HL-60 (cell line): ENCODE measurements at regions not wholly inside any gene's neighbourhood (a gene's known extent, or its start where the extent isn't known, plus 50 kb on each side); places are given as distances from the start of the nearest gene placed in this dataset.

ENCODE experiments used
- DNase-seq, 2 experiments: peaks; one replicate each; pipeline ENCODE4 v3.0.0-alpha.2; 2010 to 2020; ENCODE audit warnings: low read depth in 1 of 2, low spot score in 1 of 2
- H3K27ac ChIP-seq: fragments of 250-450 bp; sonication (Bioruptor Pico); replicated peaks from 2 replicates; pipeline ENCODE4 v1.5.1; 2020; ENCODE audit warnings: mild to moderate bottlenecking, moderate library complexity
- H3K27me3 ChIP-seq: fragments of 250-450 bp; sonication (Bioruptor Pico); 2 replicates; pipeline ENCODE4 v1.5.1; 2021; ENCODE audit warnings: mild to moderate bottlenecking, moderate library complexity; ENCODE audit not compliant: insufficient read depth, poor library complexity, severe bottlenecking
- H3K4me3 ChIP-seq: replicated peaks from 2 replicates; pipeline ENCODE4 v1.5.1; 2011; ENCODE audit warnings: mild to moderate bottlenecking, control low read depth, low read length; ENCODE audit not compliant: insufficient read depth
- CTCF ChIP-seq: IDR thresholded peaks from one replicate; pipeline ENCODE4 v1.5.1; 2011; ENCODE audit warnings: low read length, control low read depth, inconsistent platforms; ENCODE audit not compliant: insufficient read depth
- GABPA ChIP-seq: IDR thresholded peaks from 2 replicates; pipeline ENCODE4 v1.6.1; 2012; ENCODE audit warnings: low read depth
- POLR2AphosphoS5 ChIP-seq: IDR thresholded peaks from 2 replicates; pipeline ENCODE4 v1.6.1; 2012; ENCODE audit warnings: low read depth
- REST ChIP-seq: IDR thresholded peaks from 2 replicates; pipeline ENCODE4 v1.6.1; 2012; ENCODE audit warnings: low read depth; ENCODE audit not compliant: insufficient replicate concordance
- SPI1 ChIP-seq: IDR thresholded peaks from 2 replicates; pipeline ENCODE4 v1.6.1; 2012; ENCODE audit warnings: low read depth, mild to moderate bottlenecking, borderline replicate concordance

GRCh38 chr2:7333189-7333765, 416.1 kb downstream of the RNF144A start:
- H3K4me3 ChIP-seq: no peak overlapping the region
- H3K27ac ChIP-seq: no peak overlapping the region
- no peak for DNase-seq
- TF ChIP-seq SPI1 (no peak), CTCF (no peak), GABPA (no peak), POLR2AphosphoS5 (no peak), REST (no peak)
- H3K27me3 ChIP-seq: no peaks in the 10 kb centered on the region

GRCh38 chr2:7333960-7334493, 416.8 kb downstream of the RNF144A start:
- no peak overlapping the region for H3K27ac ChIP-seq
- no peaks in the 10 kb centered on the region for H3K27me3 ChIP-seq
- no peak for TF ChIP-seq REST
- H3K4me3 ChIP-seq: no peak overlapping the region
- DNase-seq: no peak

- no peak for DNase-seq
- H3K4me3 ChIP-seq: no peak overlapping the region
- no peaks in the 10 kb centered on the region for H3K27me3 ChIP-seq
- TF ChIP-seq REST (no peak), POLR2AphosphoS5 (no peak), GABPA (no peak), CTCF (no peak), SPI1 (no peak)
- H3K27ac ChIP-seq: no peak overlapping the region
These were observed 421.7 kb downstream of the RNF144A start for GRCh38 chr2:7338961-7339360.

- TF ChIP-seq CTCF (no peak), POLR2AphosphoS5 (no peak), GABPA (no peak), REST (no peak), SPI1 (no peak)
- no peak for DNase-seq
- Histone ChIP-seq H3K4me3 (no peak overlapping the region), H3K27me3 (no peaks in the 10 kb centered on the region), H3K27ac (no peak overlapping the region)
These were observed 429.1 kb downstream of the RNF144A start for GRCh38 chr2:7346336-7346735.
